HS-5 (cell line): ENCODE measurements at regions not wholly inside any gene's neighbourhood (a gene's known extent, or its start where the extent isn't known, plus 50 kb on each side); places are given as distances from the start of the nearest gene placed in this dataset.
A peak's percentile ranks its signal among the peaks of the same experiment; 100 is the strongest.

Experiments used
- DNase-seq: peaks from one replicate; pipeline ENCODE4 v3.0.0-alpha.2; 2012; ENCODE audit warnings: low read depth

- peak; percentile 92 for DNase-seq
Observed at GRCh38 chr6:10248378-10248843, 166.5 kb downstream of the TFAP2A start.

- DNase-seq, result peak; percentile 77
Observed at GRCh38 chr6:10237298-10238038, 177.4 kb downstream of the TFAP2A start.

GRCh38 chr6:10235344-10235743 is 179.5 kb downstream of the TFAP2A start:
- no peak for DNase-seq

- no peak for DNase-seq
Observed at GRCh38 chr6:10230531-10230930, 184.3 kb downstream of the TFAP2A start.

- DNase-seq, result no peak
Observed at GRCh38 chr6:10223841-10224240, 191.0 kb downstream of the TFAP2A start.

GRCh38 chr6:10221178-10221577 is 193.7 kb downstream of the TFAP2A start:
- DNase-seq, result no peak

GRCh38 chr6:10219510-10219909 is 195.4 kb downstream of the TFAP2A start:
- no peak for DNase-seq

- DNase-seq, result no peak
Observed at GRCh38 chr6:10217111-10217510, 197.8 kb downstream of the TFAP2A start.

GRCh38 chr6:10215326-10216110 is 199.4 kb downstream of the TFAP2A start:
- DNase-seq, result no peak

GRCh38 chr6:10210052-10210451 is 204.8 kb downstream of the TFAP2A start:
- DNase-seq, result peak; percentile 55

- no peak for DNase-seq
Observed at GRCh38 chr6:10205892-10206291, 209.0 kb downstream of the TFAP2A start.

GRCh38 chr6:10205120-10205519 is 209.8 kb downstream of the TFAP2A start:
- DNase-seq, result no peak

- no peak for DNase-seq
Observed at GRCh38 chr6:10203651-10204050, 211.2 kb downstream of the TFAP2A start.

GRCh38 chr6:10202581-10202980 is 212.3 kb downstream of the TFAP2A start:
- no peak for DNase-seq

GRCh38 chr6:10201606-10202510 is 213.0 kb downstream of the TFAP2A start:
- DNase-seq, result no peak

- no peak for DNase-seq
Observed at GRCh38 chr6:10196090-10196489, 218.8 kb downstream of the TFAP2A start.

GRCh38 chr6:10194816-10195672 is 219.8 kb downstream of the TFAP2A start:
- DNase-seq, result no peak

GRCh38 chr6:10193321-10193720 is 221.6 kb downstream of the TFAP2A start:
- DNase-seq, result no peak

- DNase-seq, result peak; percentile 16
Observed at GRCh38 chr6:10190042-10190441, 224.8 kb downstream of the TFAP2A start.

- DNase-seq, result no peak
Observed at GRCh38 chr6:10184371-10185227, 230.3 kb downstream of the TFAP2A start.
